ENCODE measurements at regions not wholly inside any gene's neighbourhood (a gene's known extent, or its start where the extent isn't known, plus 50 kb on each side); places are given as distances from the start of the nearest gene placed in this dataset.
"Not testable (repeated sequence)": the region's sequence is repeated elsewhere in the genome, so short reads cannot be mapped to it uniquely, and the experiment has no call there.

- no peak for DNase-seq (ENCODE audit: low read depth)
Observed at GRCh38 chr12:60498656-60499055, 902.8 kb downstream of the SLC16A7 start.

DNA sequence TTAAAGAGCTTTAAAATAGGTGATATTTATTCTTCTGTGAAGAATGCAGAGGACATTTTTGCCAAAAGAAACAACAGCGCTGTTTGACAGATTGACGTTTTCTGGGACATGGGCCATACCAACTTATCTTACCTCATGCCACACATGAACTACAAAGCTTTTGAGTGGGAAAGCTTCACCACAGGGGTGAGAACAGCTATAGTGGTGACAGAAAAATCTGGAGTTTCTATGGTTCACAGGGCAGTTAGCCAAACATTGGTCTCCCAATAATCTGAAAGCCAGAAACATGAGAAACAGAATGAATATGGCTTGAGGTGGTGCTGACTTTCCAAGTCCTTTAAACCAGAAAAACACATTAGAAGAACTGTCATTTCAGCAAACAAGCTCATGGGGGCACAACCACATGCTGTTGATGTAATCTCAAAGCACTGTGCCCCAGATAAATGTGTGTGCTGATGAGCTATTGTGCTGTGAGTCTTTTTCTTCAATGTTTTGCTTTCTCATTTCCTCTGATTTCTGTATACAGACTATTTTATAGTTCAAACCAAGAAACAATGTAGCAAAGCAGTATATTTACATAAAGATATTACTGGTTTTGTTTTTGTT, 905.4 kb downstream of the SLC16A7 start:
- DNase-seq (ENCODE audit: low read depth) = no peak

DNA sequence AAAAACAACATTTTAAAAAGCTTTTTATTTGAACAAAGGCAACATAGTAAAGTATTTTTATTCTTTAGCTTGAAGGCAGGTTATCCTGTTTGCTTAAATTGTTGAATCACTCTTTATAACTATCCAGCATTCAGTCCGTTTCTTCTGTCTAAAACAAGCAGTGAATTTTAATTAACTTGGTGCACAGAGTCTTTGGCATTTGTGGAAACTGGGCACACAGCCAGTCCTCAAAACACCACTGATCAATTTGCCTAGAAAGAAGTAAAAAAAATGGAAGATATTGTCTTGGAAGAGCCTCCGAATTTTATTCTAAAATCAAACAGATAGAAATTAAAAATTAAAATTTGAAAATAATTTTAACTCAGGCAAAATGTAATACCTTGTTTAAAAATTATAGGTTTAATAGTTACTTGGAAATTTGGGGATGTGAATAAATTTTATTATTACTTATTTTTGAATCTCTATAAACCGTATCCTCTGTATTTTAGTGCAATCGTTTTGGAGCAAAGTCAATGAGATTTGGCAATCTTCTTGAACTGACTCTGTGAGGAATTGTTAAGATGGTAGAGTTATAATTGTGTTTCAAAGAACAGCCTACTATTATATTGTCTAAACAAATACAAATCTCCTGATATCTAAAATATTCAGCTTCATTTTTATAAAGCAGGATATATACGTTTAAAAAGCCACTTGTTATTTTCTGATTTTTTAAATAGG, 927.0 kb downstream of the SLC16A7 start:
- no peak for DNase-seq (ENCODE audit: low read depth)

DNA sequence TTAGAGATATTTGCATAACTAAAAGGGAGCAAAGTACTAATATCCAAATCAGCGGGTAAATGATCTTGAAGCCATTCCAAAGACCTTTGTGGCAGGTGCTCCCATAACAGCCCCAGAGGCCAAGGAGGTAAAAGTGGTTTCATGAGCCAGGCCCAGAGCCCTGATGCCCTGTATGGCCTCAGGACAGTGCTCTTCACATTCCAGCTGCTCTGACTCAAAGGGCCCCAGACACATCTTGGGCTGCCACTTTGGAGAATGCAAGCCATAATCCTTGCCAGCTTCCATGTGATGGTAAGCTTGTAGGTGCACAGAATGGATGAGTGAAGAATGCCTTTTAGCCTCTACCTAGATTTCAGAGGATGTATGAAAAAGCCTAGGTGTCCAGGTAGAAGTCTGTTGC, 933.4 kb downstream of the SLC16A7 start:
- no peak for DNase-seq (ENCODE audit: low read depth)

DNA sequence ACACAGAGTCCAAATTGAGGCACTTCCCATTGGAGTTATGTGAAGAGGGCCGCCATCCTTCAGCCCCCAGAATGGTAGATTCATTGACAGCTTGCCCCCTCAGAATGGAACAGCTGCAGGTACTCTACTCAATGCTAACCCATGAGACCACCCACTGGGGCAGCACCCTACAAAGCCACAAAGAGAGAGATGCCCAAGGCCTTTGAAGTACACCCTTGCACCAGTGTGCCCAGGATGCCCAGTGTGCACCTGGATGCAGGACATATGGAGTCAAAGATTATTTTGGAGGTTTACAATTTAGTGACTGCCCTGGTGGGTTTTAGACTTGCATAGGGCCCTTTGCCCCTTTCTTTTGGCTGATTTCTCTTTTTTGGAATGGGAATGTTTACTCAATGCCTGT, 933.9 kb downstream of the SLC16A7 start:
- DNase-seq (ENCODE audit: low read depth) = no peak

DNA sequence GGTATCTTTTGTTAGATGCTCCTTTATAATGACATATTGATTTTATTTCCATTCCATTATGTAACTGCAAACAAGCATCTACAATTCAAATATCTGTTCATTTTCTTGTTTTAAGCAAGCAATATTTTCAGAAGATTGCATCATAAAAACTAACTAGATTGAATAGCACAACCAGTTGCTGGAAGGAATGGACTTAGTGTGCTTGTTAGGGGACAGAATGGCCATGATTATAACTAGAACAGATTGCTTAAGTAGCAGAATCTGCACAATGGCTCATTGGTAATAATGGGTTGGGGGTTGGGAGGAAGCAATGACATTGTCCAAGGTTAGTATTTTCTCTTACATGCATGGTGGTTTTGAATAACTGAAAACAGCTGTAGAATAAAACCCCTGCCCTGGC, 939.5 kb downstream of the SLC16A7 start:
- DNase-seq (ENCODE audit: low read depth) = no peak

- DNase-seq (ENCODE audit: low read depth) = no peak
Observed at GRCh38 chr12:60539592-60539991, 943.8 kb downstream of the SLC16A7 start.

DNA sequence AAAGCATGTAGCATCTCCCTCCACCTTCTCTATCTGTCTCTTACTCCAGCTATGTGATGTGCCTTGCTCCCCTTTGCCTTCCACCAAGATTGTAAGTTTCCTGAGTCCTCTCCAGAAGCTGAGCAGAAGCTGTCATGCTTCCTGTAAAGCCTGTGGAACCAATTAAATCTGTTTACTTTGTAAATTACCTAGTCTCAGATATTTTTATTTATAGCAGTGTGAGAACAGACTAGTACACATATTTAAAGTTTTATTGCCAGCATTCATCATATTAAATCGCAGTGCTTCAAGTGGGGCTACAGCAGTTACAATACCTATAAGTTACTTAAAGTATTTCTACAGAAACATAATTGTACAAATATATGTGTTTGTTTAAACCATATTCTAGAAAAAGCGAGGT, 973.1 kb downstream of the SLC16A7 start:
- DNase-seq (ENCODE audit: low read depth) = no peak

- DNase-seq (ENCODE audit: low read depth) = no peak
Observed at GRCh38 chr12:60577607-60578006, 981.8 kb downstream of the SLC16A7 start.

- not testable (repeated sequence) for DNase-seq (ENCODE audit: low read depth)
Observed at GRCh38 chr12:60587664-60588063, 991.8 kb downstream of the SLC16A7 start.

DNA sequence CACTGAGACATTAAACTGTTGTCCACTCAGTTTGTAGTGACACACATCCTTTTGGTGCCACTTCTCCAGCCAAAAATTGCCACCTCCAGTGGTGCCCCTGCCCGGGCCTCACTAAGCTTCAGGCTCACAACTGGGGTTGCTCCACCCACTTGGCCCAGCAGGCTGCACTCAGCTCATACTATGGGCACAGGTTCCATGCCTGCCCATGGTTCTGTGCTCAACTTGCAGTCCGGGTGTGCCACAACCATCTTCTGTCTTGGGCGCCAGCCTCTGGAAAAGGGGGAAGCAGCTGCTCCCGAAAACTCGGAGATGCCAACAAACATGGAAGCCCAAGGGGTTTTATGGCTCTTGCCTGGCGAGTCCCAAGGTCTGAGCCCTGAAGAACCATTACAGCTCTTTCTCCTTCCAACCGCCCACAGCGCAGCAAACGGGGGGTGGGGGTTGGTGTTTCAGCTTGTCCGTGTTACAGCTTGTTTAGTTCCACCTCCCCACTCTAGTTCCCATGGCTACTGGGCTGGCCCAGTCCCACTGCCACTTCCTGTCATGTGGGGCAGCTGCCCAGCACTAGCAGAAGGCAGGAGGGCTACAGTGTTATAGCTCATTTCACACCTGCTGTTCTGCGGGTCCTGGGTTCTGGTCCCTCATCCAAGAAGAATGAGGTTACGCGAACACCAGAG, 998.3 kb downstream of the SLC16A7 start:
- DNase-seq (ENCODE audit: low read depth) = no peak

DNA sequence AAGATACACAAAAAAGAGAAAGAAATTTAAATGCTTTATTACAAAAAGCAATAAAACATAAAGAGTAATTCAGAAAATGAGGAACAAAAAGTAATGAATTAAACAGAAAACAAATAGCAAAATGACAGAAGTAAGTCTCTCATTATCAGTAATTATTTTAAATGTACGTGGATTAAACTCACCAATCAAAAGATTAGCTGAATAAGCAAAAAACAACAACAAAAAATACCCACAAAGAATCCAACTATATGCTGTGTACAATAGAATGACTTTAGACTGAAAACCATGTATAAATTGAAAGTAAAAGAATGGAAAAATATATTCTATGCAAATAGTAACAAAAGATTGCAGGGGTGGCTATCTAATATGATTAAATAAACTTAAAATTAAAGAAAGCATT, 1006.8 kb downstream of the SLC16A7 start:
- no peak for DNase-seq (ENCODE audit: low read depth)

- not testable (repeated sequence) for DNase-seq (ENCODE audit: low read depth)
Observed at GRCh38 chr12:60603475-60603874, 1007.6 kb downstream of the SLC16A7 start.

DNA sequence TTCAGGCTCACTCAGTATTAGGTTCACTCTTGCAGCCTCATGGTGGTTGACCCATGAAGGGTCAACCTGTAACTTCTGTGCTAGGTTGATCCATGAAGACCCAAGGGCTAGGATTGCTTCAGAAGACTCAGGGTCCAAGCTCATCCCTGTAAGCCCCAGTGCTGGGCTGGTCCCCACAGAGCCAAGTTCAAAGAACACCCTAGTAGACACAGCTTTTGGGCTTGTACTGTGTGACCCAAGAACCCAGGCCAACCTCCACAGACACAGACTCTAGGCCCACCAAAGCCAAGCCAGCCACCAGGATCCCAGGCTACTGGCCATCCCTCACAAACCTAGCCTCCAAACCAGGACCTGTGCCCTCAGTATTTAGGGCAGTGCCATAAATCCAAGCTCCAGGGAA, 1020.6 kb downstream of the SLC16A7 start:
- no peak for DNase-seq (ENCODE audit: low read depth)

- no peak for DNase-seq (ENCODE audit: low read depth)
Observed at GRCh38 chr12:60630796-60631195, 1035.0 kb downstream of the SLC16A7 start.

- no peak for DNase-seq (ENCODE audit: low read depth)
Observed at GRCh38 chr12:60644076-60644475, 1048.2 kb downstream of the SLC16A7 start.

GRCh38 chr12:60666895-60667294, 1071.1 kb downstream of the SLC16A7 start:
- DNase-seq (ENCODE audit: low read depth) = no peak

DNA sequence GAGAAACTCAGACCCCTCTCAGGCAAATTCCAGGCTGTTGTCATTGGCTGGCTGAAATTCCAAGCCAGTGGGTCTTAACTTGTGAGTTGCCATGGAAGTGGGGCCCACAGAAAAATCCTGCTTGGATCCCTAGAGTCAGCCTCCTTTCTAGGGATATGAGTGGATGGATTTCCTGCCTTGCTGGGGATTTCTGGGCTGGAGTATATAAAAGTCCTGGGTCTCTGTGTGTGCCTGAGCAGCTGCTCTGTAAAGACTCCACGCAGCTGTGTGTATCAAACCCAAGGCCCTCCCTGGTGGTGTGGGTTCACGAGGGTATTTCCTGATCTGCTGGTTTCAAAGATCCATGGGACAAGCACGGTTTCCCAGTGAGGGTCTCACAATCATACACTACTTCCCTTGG, 1077.1 kb downstream of the SLC16A7 start:
- DNase-seq (ENCODE audit: low read depth) = no peak

DNA sequence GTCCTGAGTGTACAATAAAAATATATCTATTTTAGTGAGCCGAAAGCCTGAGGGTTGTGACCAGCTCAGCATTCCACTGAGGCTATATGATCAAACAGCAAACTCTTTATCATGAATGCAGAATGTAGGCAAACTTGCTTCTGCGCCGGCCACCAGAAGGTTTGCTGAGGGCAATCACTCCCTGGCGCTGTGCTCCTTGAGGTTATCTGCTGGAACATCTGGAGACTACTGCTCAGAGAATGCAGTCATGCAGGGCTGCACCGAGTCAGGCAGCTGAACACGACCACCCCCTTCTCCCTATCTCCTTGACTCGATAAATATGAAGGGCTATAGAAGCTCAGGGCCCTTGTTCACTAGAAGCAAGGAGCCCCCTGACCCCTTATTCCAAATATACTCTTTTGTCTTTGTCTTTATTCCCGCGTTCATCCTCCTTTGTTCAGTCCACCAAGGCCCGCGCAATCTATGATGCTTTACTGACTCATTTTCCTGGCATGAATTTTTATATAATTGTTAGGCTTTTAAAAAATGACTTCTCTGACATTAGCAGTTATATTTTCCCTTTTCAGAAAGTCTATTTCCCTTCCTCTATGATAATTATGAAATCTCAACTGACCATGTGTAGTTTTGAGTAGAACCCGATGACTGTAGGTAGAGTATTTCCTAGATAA, 1089.3 kb downstream of the SLC16A7 start:
- no peak for DNase-seq (ENCODE audit: low read depth)

GRCh38 chr12:60689137-60689536, 1093.3 kb downstream of the SLC16A7 start:
- DNase-seq (ENCODE audit: low read depth) = no peak

DNA sequence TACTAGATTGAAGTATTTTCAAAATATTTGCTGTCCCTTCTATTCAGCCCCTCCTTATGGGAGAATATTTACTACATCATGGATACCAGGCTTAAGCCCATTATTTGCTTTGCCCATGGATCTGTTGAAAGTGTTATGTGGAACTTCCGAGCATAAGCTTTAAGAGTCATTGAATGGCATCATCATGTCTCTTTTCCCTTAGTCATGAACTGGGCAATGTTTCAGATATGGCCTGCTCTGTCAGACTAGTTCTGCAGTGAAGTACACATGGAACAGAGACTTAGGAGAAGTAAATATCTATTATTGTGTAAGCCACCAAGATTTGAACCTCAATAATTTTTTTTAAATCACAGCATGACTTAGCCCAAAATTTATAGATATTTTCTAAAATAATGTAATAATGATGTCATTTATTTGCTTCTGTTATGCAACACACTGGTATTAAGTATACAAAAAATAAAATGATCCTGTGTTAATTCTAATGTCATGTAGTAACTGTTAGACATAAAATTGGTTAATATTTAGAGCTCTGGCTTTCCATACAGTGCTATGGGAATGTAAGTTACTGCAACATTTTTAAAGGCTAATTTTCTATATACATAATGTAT, 1097.3 kb downstream of the SLC16A7 start:
- DNase-seq (ENCODE audit: low read depth) = no peak

Data from Daoy (cell line).